Erythroblast (primary cell): ENCODE measurements at regions not wholly inside any gene's neighbourhood (a gene's known extent, or its start where the extent isn't known, plus 50 kb on each side); places are given as distances from the start of the nearest gene placed in this dataset.

Source experiments
- GATA1 ChIP-seq: IDR thresholded peaks from 2 replicates; pipeline ENCODE4 v1.6.1; 2011; ENCODE audit warnings: low read depth, mild to moderate bottlenecking, control low read depth, low read length, moderate library complexity
- POLR2A ChIP-seq: IDR thresholded peaks from 2 replicates; pipeline ENCODE4 v1.6.1; 2011; ENCODE audit warnings: mild to moderate bottlenecking, low read length

DNA sequence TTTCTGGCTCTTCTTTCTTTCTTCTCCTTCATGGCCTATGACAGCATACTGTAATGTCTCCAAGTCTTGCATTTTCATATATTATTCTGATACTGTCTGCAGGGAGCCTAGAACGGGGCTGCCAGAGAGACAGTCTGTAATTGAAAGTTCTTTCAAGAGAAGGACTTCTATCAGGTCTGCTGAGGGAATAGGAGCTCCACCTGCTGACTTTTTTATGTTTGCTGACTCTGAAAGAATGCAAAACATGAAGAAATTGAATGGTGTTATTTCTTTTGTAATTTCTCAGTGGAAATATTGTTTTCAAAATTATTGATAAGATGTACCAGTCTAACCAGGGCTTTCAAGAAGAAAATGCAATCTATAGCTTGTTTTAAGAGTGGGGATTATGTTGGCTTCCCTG is 121.9 kb upstream of the RFX3 start:
- TF ChIP-seq POLR2A (no peak), GATA1 (no peak)
